ENCODE measurements at regions not wholly inside any gene's neighbourhood (a gene's known extent, or its start where the extent isn't known, plus 50 kb on each side); places are given as distances from the start of the nearest gene placed in this dataset.
A peak's percentile ranks its signal among the peaks of the same experiment; 100 is the strongest.

- H3K4me3 ChIP-seq, result no peak overlapping the region
- H3K36me3 ChIP-seq, result no peaks in the 10 kb centered on the region
- no peaks in the 10 kb centered on the region for H3K27me3 ChIP-seq
- no peak overlapping the region for H3K27ac ChIP-seq
- TF ChIP-seq, protein P1, sequence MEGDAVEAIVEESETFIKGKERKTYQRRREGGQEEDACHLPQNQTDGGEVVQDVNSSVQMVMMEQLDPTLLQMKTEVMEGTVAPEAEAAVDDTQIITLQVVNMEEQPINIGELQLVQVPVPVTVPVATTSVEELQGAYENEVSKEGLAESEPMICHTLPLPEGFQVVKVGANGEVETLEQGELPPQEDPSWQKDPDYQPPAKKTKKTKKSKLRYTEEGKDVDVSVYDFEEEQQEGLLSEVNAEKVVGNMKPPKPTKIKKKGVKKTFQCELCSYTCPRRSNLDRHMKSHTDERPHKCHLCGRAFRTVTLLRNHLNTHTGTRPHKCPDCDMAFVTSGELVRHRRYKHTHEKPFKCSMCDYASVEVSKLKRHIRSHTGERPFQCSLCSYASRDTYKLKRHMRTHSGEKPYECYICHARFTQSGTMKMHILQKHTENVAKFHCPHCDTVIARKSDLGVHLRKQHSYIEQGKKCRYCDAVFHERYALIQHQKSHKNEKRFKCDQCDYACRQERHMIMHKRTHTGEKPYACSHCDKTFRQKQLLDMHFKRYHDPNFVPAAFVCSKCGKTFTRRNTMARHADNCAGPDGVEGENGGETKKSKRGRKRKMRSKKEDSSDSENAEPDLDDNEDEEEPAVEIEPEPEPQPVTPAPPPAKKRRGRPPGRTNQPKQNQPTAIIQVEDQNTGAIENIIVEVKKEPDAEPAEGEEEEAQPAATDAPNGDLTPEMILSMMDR (IDR thresholded peaks at IDR 0.05; ENCODE audit: low read depth, low read length), result no peak
- DNase-seq (ENCODE audit: low read depth in 1 of 2, low spot score in 1 of 2), result peak in 1 of 2 donors; percentile 20
- no peaks in the 10 kb centered on the region for H3K9me3 ChIP-seq (ENCODE audit: low read depth)
- no peaks in the 10 kb centered on the region for H3K4me1 ChIP-seq (ENCODE audit: low read depth)
Observed at GRCh38 chr6:82085701-82086100, 161.8 kb downstream of the IBTK start.

DNA sequence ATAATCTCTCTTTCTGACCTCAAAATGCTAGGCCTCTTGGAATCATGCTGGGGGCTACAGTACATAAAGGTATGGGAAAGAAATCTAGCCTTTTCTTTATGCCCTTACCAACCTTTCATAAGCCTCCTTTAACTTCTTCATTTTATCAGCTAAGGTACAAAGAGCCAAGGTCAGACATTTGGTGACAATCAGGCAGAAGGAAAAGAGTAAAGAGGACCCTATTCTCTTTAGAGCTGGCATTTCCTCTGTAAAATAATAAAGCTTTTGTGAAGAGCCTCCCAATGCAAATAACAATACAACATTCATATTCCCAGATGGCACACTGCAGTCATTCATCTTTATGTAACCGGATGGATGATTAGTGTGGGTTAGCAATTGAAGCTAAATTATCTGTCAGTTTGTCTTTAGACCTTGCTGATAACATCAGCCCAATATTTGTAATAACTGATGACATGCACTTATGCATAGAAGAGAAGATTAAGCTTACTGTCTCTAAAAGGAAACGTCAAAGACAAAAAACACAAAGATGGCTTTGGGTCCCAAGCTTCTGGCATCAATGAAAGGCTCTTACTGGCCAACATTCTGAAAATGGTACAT lies 163.1 kb downstream of the IBTK start:
- no peaks in the 10 kb centered on the region for H3K9me3 ChIP-seq (ENCODE audit: low read depth)
- no peak overlapping the region for H3K27ac ChIP-seq
- TF ChIP-seq, protein P1 (IDR thresholded peaks at IDR 0.05; ENCODE audit: low read depth, low read length), result no peak
- H3K27me3 ChIP-seq, result no peaks in the 10 kb centered on the region
- H3K4me1 ChIP-seq (ENCODE audit: low read depth), result no peaks in the 10 kb centered on the region
- H3K4me3 ChIP-seq, result no peak overlapping the region
- no peaks in the 10 kb centered on the region for H3K36me3 ChIP-seq
- no peak for DNase-seq (ENCODE audit: low read depth in 1 of 2, low spot score in 1 of 2)

DNA sequence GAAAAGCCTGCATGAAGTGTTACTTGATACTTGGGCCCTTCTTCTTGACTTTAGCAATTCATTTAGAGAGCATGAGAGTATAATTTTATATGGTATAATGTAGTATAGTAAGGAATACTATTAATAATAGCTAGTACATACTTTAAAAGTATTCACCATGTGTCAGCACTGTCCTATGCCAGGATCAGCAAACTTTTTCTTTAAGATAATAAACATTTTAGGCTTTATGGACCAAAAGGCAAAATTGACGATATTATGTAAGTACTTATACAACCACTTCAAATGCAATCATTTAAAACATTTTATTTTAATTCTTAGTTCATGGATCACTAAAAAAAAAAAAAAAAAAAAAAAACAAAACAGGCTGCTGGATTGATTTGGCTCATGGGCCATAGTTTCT lies 163.9 kb downstream of the IBTK start:
- Histone ChIP-seq H3K36me3 (no peaks in the 10 kb centered on the region), H3K4me1 (ENCODE audit: low read depth) (no peaks in the 10 kb centered on the region), H3K27ac (no peak overlapping the region), H3K9me3 (ENCODE audit: low read depth) (no peaks in the 10 kb centered on the region), H3K27me3 (no peaks in the 10 kb centered on the region), H3K4me3 (no peak overlapping the region)
- DNase-seq (ENCODE audit: low read depth in 1 of 2, low spot score in 1 of 2), result no peak
- TF ChIP-seq, protein P1 (IDR thresholded peaks at IDR 0.05; ENCODE audit: low read depth, low read length), result no peak

- H3K4me3 ChIP-seq, result no peak overlapping the region
- no peaks in the 10 kb centered on the region for H3K36me3 ChIP-seq
- no peak for DNase-seq (ENCODE audit: low read depth in 1 of 2, low spot score in 1 of 2)
- no peaks in the 10 kb centered on the region for H3K27me3 ChIP-seq
- no peaks in the 10 kb centered on the region for H3K9me3 ChIP-seq (ENCODE audit: low read depth)
- H3K27ac ChIP-seq, result no peak overlapping the region
- no peaks in the 10 kb centered on the region for H3K4me1 ChIP-seq (ENCODE audit: low read depth)
- TF ChIP-seq, protein P1 (IDR thresholded peaks at IDR 0.05; ENCODE audit: low read depth, low read length), result no peak
Observed at GRCh38 chr6:82080767-82081166, 166.8 kb downstream of the IBTK start.

GRCh38 chr6:82078286-82078908 lies 169.1 kb downstream of the IBTK start:
- H3K27ac ChIP-seq, result no peak overlapping the region
- TF ChIP-seq, protein P1 (IDR thresholded peaks at IDR 0.05; ENCODE audit: low read depth, low read length), result no peak

More at GRCh38 chr6:82078286-82078908, 169.1 kb downstream of the IBTK start:
- H3K27me3 ChIP-seq, result no peaks in the 10 kb centered on the region
- no peaks in the 10 kb centered on the region for H3K36me3 ChIP-seq
- DNase-seq (ENCODE audit: low read depth in 1 of 2, low spot score in 1 of 2), result no peak
- peaks cover 2% of the 10 kb centered on the region for H3K4me1 ChIP-seq (ENCODE audit: low read depth)
- no peaks in the 10 kb centered on the region for H3K9me3 ChIP-seq (ENCODE audit: low read depth)
- H3K4me3 ChIP-seq, result no peak overlapping the region
